ENCODE measurements at regions not wholly inside any gene's neighbourhood (a gene's known extent, or its start where the extent isn't known, plus 50 kb on each side); places are given as distances from the start of the nearest gene placed in this dataset.

DNA sequence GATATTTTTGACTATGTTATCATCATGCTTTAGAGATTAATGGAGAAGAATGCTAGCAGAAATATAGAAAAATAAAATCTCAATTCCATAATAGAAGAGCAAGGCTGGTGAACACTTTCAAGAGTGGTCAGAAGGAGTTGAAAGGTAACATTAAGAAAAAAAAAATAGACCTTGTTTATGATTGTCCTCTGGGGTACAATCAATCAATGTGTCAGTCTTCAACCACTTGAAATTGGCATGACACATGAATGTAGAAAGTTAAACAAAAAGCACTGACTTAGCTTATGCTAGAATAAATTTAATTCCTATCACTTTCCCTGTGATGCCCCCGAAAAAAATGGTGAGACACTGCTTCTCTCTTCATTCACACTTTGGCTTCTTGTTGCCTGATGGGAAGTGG, 750.3 kb upstream of the ADGRL2 start:
- H3K27me3 Mint-ChIP-seq, result no peaks in the 10 kb centered on the region
- Histone ChIP-seq H3K4me3 (ENCODE audit: low read depth, low read length) (no peak overlapping the region), H3K36me3 (ENCODE audit: control insufficient read depth, insufficient read depth, low read length) (no peaks in the 10 kb centered on the region), H3K27me3 (ENCODE audit: control insufficient read depth, insufficient read depth, low read length) (no peaks in the 10 kb centered on the region), H3K9me3 (ENCODE audit: control insufficient read depth in 2 of 2, low read length in 2 of 2) (no peaks in the 10 kb centered on the region), H3K27ac (ENCODE audit: insufficient read depth, low read length, poor library complexity, severe bottlenecking) (no peak overlapping the region), H3K4me1 (ENCODE audit: control insufficient read depth, insufficient read depth, low read length, poor library complexity, severe bottlenecking) (no peaks in the 10 kb centered on the region)
- H3K4me3 Mint-ChIP-seq, result no peak overlapping the region
- DNase-seq (no peak), ATAC-seq (ENCODE audit: low read depth in 2 of 2) (no peak)
- H3K27ac Mint-ChIP-seq, result no peak overlapping the region
- H3K9me3 Mint-ChIP-seq, result peaks cover 0 to 20% (median 6%) of the 10 kb centered on the region in 7 donors
- no peaks in the 10 kb centered on the region for H3K36me3 Mint-ChIP-seq
- no peaks in the 10 kb centered on the region for H3K4me1 Mint-ChIP-seq

DNA sequence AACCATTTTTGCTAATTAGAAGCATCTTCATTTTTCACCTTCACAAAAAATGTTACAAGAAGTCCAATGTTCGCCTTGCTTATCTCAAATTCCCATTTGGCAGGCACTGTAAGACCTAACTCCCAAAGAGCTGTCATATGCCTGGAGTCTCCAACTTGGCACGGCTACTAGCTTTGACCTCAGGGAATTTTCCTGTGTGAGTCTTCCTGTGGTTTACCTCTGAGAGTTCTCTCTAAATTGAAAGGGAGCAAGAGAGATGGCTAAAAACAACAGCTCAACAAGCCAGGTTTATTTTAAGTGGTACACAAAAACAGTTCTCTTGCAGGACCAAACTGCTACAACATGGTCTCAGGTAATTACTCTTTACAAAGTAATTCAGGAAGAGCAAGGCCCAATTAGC, 756.0 kb upstream of the ADGRL2 start:
- DNase-seq, result no peak
- Mint-ChIP-seq H3K27ac (no peak overlapping the region), H3K9me3 (peaks cover 0 to 8% (median 4%) of the 10 kb centered on the region in 7 donors), H3K36me3 (no peaks in the 10 kb centered on the region), H3K27me3 (no peaks in the 10 kb centered on the region), H3K4me3 (no peak overlapping the region), H3K4me1 (no peaks in the 10 kb centered on the region)
- ATAC-seq (ENCODE audit: low read depth in 2 of 2), result no peak
- Histone ChIP-seq H3K4me3 (ENCODE audit: low read depth, low read length) (no peak overlapping the region), H3K9me3 (ENCODE audit: control insufficient read depth in 2 of 2, low read length in 2 of 2) (peaks cover 0 to 6% of the 10 kb centered on the region in 2 experiments), H3K36me3 (ENCODE audit: control insufficient read depth, insufficient read depth, low read length) (no peaks in the 10 kb centered on the region), H3K27me3 (ENCODE audit: control insufficient read depth, insufficient read depth, low read length) (no peaks in the 10 kb centered on the region), H3K27ac (ENCODE audit: insufficient read depth, low read length, poor library complexity, severe bottlenecking) (no peak overlapping the region), H3K4me1 (ENCODE audit: control insufficient read depth, insufficient read depth, low read length, poor library complexity, severe bottlenecking) (no peaks in the 10 kb centered on the region)

DNA sequence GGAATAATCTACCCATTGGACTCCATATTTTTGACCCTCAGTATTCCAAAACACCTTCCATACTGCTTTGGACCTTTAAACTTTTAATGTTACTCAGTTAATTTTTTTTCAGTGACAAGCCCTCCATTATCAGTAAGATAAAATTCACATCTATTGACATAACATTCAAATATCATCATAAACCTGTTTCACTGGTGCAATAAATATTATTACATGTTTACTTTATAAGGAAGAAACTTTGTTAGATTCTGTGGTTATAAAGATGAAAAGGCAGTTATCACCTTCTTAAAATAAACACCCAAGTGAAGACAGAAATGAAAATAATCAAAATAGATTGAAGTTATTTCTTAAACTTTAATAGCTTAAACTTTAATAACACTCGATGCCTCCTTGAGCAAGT, 758.5 kb upstream of the ADGRL2 start:
- no peak overlapping the region for H3K4me3 ChIP-seq (ENCODE audit: low read depth, low read length)
- no peak overlapping the region for H3K27ac Mint-ChIP-seq
- ATAC-seq (ENCODE audit: low read depth in 2 of 2), result no peak
- no peak overlapping the region for H3K4me3 Mint-ChIP-seq
- H3K36me3 ChIP-seq (ENCODE audit: control insufficient read depth, insufficient read depth, low read length), result no peaks in the 10 kb centered on the region
- H3K27me3 ChIP-seq (ENCODE audit: control insufficient read depth, insufficient read depth, low read length), result no peaks in the 10 kb centered on the region
- no peaks in the 10 kb centered on the region for H3K27me3 Mint-ChIP-seq
- H3K27ac ChIP-seq (ENCODE audit: insufficient read depth, low read length, poor library complexity, severe bottlenecking), result no peak overlapping the region
- no peaks in the 10 kb centered on the region for H3K4me1 Mint-ChIP-seq
- no peaks in the 10 kb centered on the region for H3K4me1 ChIP-seq (ENCODE audit: control insufficient read depth, insufficient read depth, low read length, poor library complexity, severe bottlenecking)
- peaks cover 0 to 8% (median 3%) of the 10 kb centered on the region in 7 donors for H3K9me3 Mint-ChIP-seq
- peaks cover 0 to 6% of the 10 kb centered on the region in 2 experiments for H3K9me3 ChIP-seq (ENCODE audit: control insufficient read depth in 2 of 2, low read length in 2 of 2)
- DNase-seq, result no peak
- no peaks in the 10 kb centered on the region for H3K36me3 Mint-ChIP-seq

DNA sequence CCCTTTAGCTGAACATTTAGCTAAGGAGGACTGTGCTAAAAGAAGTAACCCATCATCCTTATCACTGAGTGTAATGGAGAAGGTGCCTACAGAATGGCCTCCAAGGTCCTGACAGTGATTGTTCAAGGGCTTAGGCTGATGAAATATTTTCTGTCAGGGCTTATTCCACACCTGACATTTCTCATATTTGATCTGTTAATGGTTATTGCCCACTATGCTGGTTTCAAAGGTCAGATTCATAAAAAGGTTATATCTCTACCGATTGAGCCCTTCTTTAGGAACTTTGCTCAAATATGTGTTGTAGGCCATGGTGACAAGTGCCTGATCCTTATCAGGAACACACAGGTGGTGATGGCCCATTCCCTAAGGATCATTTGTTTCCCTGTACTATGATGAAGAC, 766.4 kb upstream of the ADGRL2 start:
- Histone ChIP-seq H3K36me3 (ENCODE audit: control insufficient read depth, insufficient read depth, low read length) (no peaks in the 10 kb centered on the region), H3K27me3 (ENCODE audit: control insufficient read depth, insufficient read depth, low read length) (no peaks in the 10 kb centered on the region), H3K9me3 (ENCODE audit: control insufficient read depth in 2 of 2, low read length in 2 of 2) (no peaks in the 10 kb centered on the region), H3K27ac (ENCODE audit: insufficient read depth, low read length, poor library complexity, severe bottlenecking) (no peak overlapping the region), H3K4me1 (ENCODE audit: control insufficient read depth, insufficient read depth, low read length, poor library complexity, severe bottlenecking) (no peaks in the 10 kb centered on the region), H3K4me3 (ENCODE audit: low read depth, low read length) (no peak overlapping the region)
- DNase-seq, result no peak
- Mint-ChIP-seq H3K9me3 (peaks cover 0 to 19% (median 13%) of the 10 kb centered on the region in 7 donors), H3K27ac (no peak overlapping the region), H3K27me3 (no peaks in the 10 kb centered on the region), H3K36me3 (no peaks in the 10 kb centered on the region), H3K4me1 (no peaks in the 10 kb centered on the region), H3K4me3 (no peak overlapping the region)
- no peak for ATAC-seq (ENCODE audit: low read depth in 2 of 2)

DNA sequence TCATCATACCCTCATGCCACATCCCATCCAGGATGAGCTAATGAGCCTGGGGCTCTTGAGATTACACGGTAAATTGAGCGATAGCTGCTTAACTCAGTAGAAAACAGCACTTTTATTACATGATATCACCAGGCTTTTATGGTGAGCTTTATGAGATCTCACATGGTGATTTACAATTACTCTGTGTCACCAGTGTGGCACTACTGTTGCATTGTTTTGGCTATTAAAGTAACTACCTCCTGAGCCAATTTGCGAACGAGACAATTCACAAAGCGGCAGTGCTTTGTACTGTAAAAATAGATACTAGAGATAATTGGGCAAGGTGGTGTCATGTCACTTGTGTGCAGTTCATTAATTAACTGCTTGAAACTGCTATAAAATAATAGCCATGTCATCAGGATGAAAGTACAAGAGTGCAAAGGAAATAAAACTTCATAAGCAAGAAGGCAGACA, 767.7 kb upstream of the ADGRL2 start:
- no peaks in the 10 kb centered on the region for H3K36me3 ChIP-seq (ENCODE audit: control insufficient read depth, insufficient read depth, low read length)
- no peak overlapping the region for H3K27ac ChIP-seq (ENCODE audit: insufficient read depth, low read length, poor library complexity, severe bottlenecking)
- no peak overlapping the region for H3K4me3 Mint-ChIP-seq
- H3K9me3 ChIP-seq (ENCODE audit: control insufficient read depth in 2 of 2, low read length in 2 of 2), result no peaks in the 10 kb centered on the region
- no peak for DNase-seq
- H3K9me3 Mint-ChIP-seq, result peaks cover 3 to 19% (median 13%) of the 10 kb centered on the region in 7 donors
- no peak overlapping the region for H3K27ac Mint-ChIP-seq
- no peaks in the 10 kb centered on the region for H3K36me3 Mint-ChIP-seq
- H3K4me1 ChIP-seq (ENCODE audit: control insufficient read depth, insufficient read depth, low read length, poor library complexity, severe bottlenecking), result no peaks in the 10 kb centered on the region
- no peaks in the 10 kb centered on the region for H3K27me3 Mint-ChIP-seq
- no peaks in the 10 kb centered on the region for H3K27me3 ChIP-seq (ENCODE audit: control insufficient read depth, insufficient read depth, low read length)
- H3K4me3 ChIP-seq (ENCODE audit: low read depth, low read length), result no peak overlapping the region
- ATAC-seq (ENCODE audit: low read depth in 2 of 2), result no peak
- no peaks in the 10 kb centered on the region for H3K4me1 Mint-ChIP-seq

DNA sequence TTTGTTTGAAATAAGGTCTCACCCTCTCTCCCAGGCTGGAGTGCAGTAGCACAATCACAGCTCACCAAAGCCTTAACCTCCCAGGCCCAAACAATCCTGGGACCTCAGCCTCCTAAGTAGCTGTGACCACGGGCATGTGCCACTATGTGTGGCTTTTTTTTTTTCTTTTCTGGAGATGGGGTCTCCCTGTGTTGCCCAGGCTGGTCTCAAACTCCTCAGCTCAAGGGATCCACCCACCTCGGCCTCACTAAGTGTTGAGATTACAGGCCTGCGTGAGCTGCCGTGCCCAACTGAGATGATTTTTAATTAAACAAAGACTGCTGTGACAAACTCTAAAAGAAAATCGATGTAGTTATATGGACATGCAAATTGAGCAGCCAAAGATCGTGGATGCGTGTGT, 768.4 kb upstream of the ADGRL2 start:
- Mint-ChIP-seq H3K4me1 (no peaks in the 10 kb centered on the region), H3K4me3 (no peak overlapping the region), H3K9me3 (peaks cover 2 to 19% (median 12%) of the 10 kb centered on the region in 7 donors), H3K27ac (no peak overlapping the region), H3K27me3 (no peaks in the 10 kb centered on the region), H3K36me3 (no peaks in the 10 kb centered on the region)
- H3K27ac ChIP-seq (ENCODE audit: insufficient read depth, low read length, poor library complexity, severe bottlenecking), result no peak overlapping the region
- H3K9me3 ChIP-seq (ENCODE audit: control insufficient read depth in 2 of 2, low read length in 2 of 2), result no peaks in the 10 kb centered on the region
- DNase-seq (no peak), ATAC-seq (ENCODE audit: low read depth in 2 of 2) (no peak)
- no peak overlapping the region for H3K4me3 ChIP-seq (ENCODE audit: low read depth, low read length)
- H3K36me3 ChIP-seq (ENCODE audit: control insufficient read depth, insufficient read depth, low read length), result no peaks in the 10 kb centered on the region
- H3K27me3 ChIP-seq (ENCODE audit: control insufficient read depth, insufficient read depth, low read length), result no peaks in the 10 kb centered on the region
- no peaks in the 10 kb centered on the region for H3K4me1 ChIP-seq (ENCODE audit: control insufficient read depth, insufficient read depth, low read length, poor library complexity, severe bottlenecking)

DNA sequence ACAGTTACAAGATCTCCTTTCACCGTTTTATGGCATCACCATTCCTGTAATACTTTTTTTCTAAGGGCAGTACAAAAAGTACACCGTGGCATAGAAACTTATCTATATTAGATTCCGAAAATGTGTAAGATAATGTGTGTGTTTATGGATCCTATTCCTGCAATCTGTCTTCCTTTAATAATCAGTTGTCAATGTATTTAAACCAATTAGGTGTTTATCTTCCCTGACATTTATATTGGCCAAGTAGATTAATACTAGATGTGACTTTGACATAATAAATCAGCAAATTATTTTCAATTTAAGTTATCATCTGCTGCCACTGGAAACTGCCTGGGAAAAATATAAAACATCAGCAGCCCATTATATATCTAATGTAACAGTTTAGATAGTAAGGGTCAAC, 770.3 kb upstream of the ADGRL2 start:
- Histone ChIP-seq H3K27me3 (ENCODE audit: control insufficient read depth, insufficient read depth, low read length) (no peaks in the 10 kb centered on the region), H3K27ac (ENCODE audit: insufficient read depth, low read length, poor library complexity, severe bottlenecking) (no peak overlapping the region), H3K4me3 (ENCODE audit: low read depth, low read length) (no peak overlapping the region), H3K9me3 (ENCODE audit: control insufficient read depth in 2 of 2, low read length in 2 of 2) (no peaks in the 10 kb centered on the region), H3K4me1 (ENCODE audit: control insufficient read depth, insufficient read depth, low read length, poor library complexity, severe bottlenecking) (no peaks in the 10 kb centered on the region), H3K36me3 (ENCODE audit: control insufficient read depth, insufficient read depth, low read length) (no peaks in the 10 kb centered on the region)
- no peaks in the 10 kb centered on the region for H3K27me3 Mint-ChIP-seq
- H3K4me3 Mint-ChIP-seq, result no peak overlapping the region
- no peaks in the 10 kb centered on the region for H3K36me3 Mint-ChIP-seq
- H3K9me3 Mint-ChIP-seq, result peaks cover under 1 to 18% (median 9%) of the 10 kb centered on the region in 7 donors
- ATAC-seq (ENCODE audit: low read depth in 2 of 2), result no peak
- H3K4me1 Mint-ChIP-seq, result no peaks in the 10 kb centered on the region
- H3K27ac Mint-ChIP-seq, result no peak overlapping the region
- no peak for DNase-seq

DNA sequence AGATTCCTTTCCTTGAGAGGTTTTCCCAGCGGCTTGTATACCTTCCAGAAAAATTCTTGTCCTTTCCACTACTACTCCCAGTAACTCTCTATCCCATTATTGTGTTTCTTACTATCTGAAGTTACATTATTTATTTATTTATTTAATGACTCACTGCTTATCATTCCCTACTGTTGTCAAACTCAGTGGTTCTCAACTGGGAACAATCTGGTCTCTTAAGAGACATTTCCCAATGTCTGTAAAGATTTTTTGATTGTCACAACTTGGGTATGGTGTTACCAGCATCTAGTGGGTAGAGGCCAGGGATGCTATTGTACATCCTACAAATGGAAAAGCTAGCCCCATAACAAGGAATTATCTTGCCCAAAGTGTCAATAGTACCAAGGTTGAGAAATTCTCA, 771.5 kb upstream of the ADGRL2 start:
- H3K27ac ChIP-seq (ENCODE audit: insufficient read depth, low read length, poor library complexity, severe bottlenecking), result no peak overlapping the region
- no peaks in the 10 kb centered on the region for H3K4me1 ChIP-seq (ENCODE audit: control insufficient read depth, insufficient read depth, low read length, poor library complexity, severe bottlenecking)
- H3K4me3 Mint-ChIP-seq, result no peak overlapping the region
- no peak overlapping the region for H3K4me3 ChIP-seq (ENCODE audit: low read depth, low read length)
- H3K27ac Mint-ChIP-seq, result no peak overlapping the region
- peaks cover 2 to 15% (median 8%) of the 10 kb centered on the region in 7 donors for H3K9me3 Mint-ChIP-seq
- H3K36me3 ChIP-seq (ENCODE audit: control insufficient read depth, insufficient read depth, low read length), result no peaks in the 10 kb centered on the region
- no peak for ATAC-seq (ENCODE audit: low read depth in 2 of 2)
- H3K9me3 ChIP-seq (ENCODE audit: control insufficient read depth in 2 of 2, low read length in 2 of 2), result peaks cover 0 to 2% of the 10 kb centered on the region in 2 experiments
- no peaks in the 10 kb centered on the region for H3K4me1 Mint-ChIP-seq
- no peaks in the 10 kb centered on the region for H3K27me3 Mint-ChIP-seq
- no peak for DNase-seq
- no peaks in the 10 kb centered on the region for H3K36me3 Mint-ChIP-seq
- H3K27me3 ChIP-seq (ENCODE audit: control insufficient read depth, insufficient read depth, low read length), result no peaks in the 10 kb centered on the region
